Skeletal muscle cell (primary cell): ENCODE measurements at regions not wholly inside any gene's neighbourhood (a gene's known extent, or its start where the extent isn't known, plus 50 kb on each side); places are given as distances from the start of the nearest gene placed in this dataset.
A peak's percentile ranks its signal among the peaks of the same experiment; 100 is the strongest.

Experiments used
- DNase-seq: peaks from one replicate; pipeline ENCODE4 v3.0.0-alpha.2; 2010; ENCODE audit warnings: low read depth
- H3K4me3 ChIP-seq: 2 replicates; pipeline ENCODE4 v1.5.1; 2011; ENCODE audit warnings: low read depth, mild to moderate bottlenecking, control low read depth, low read length, moderate library complexity

GRCh38 chr12:66066137-66066928 lies 64.2 kb downstream of the LLPH start:
- no peak overlapping the region for H3K4me3 ChIP-seq
- DNase-seq = peak; percentile 71

GRCh38 chr12:66065641-66066136 lies 64.9 kb downstream of the LLPH start:
- no peak for DNase-seq
- H3K4me3 ChIP-seq = no peak overlapping the region

GRCh38 chr12:66065150-66065549 lies 65.4 kb downstream of the LLPH start:
- DNase-seq = no peak
- H3K4me3 ChIP-seq = no peak overlapping the region

- DNase-seq = no peak
- no peak overlapping the region for H3K4me3 ChIP-seq
These were observed 66.6 kb downstream of the LLPH start for GRCh38 chr12:66063916-66064315.

GRCh38 chr12:66062290-66062625 lies 68.3 kb downstream of the LLPH start:
- no peak for DNase-seq
- no peak overlapping the region for H3K4me3 ChIP-seq

- H3K4me3 ChIP-seq = no peak overlapping the region
- peak; percentile 59 for DNase-seq
These were observed 68.8 kb downstream of the LLPH start for GRCh38 chr12:66061557-66062289.

GRCh38 chr12:66061076-66061475 lies 69.5 kb downstream of the LLPH start:
- DNase-seq = no peak
- no peak overlapping the region for H3K4me3 ChIP-seq

- DNase-seq = no peak
- no peak overlapping the region for H3K4me3 ChIP-seq
These were observed 70.2 kb downstream of the LLPH start for GRCh38 chr12:66060163-66060907.

GRCh38 chr12:66059666-66060065 lies 70.9 kb downstream of the LLPH start:
- H3K4me3 ChIP-seq = no peak overlapping the region
- DNase-seq = no peak

GRCh38 chr12:66058554-66058953 lies 72.0 kb downstream of the LLPH start:
- no peak for DNase-seq
- no peak overlapping the region for H3K4me3 ChIP-seq

- no peak overlapping the region for H3K4me3 ChIP-seq
- DNase-seq = no peak
These were observed 74.7 kb downstream of the LLPH start for GRCh38 chr12:66055837-66056319.

GRCh38 chr12:66052988-66053615 lies 77.4 kb downstream of the LLPH start:
- no peak for DNase-seq

GRCh38 chr12:66051361-66051760 lies 79.2 kb downstream of the LLPH start:
- DNase-seq = no peak
- no peak overlapping the region for H3K4me3 ChIP-seq

More at GRCh38 chr12:66052988-66053615, 77.4 kb downstream of the LLPH start:
- H3K4me3 ChIP-seq = no peak overlapping the region

- DNase-seq = no peak
- H3K4me3 ChIP-seq = no peak overlapping the region
These were observed 79.9 kb downstream of the LLPH start for GRCh38 chr12:66050610-66051009.

- no peak overlapping the region for H3K4me3 ChIP-seq
- DNase-seq = no peak
These were observed 80.3 kb downstream of the LLPH start for GRCh38 chr12:66050283-66050576.

- no peak for DNase-seq
- no peak overlapping the region for H3K4me3 ChIP-seq
These were observed 80.8 kb downstream of the LLPH start for GRCh38 chr12:66049538-66050282.

GRCh38 chr12:66048835-66049537 lies 81.6 kb downstream of the LLPH start:
- H3K4me3 ChIP-seq = no peak overlapping the region
- DNase-seq = peak; percentile 45

- DNase-seq = no peak
- H3K4me3 ChIP-seq = no peak overlapping the region
These were observed 82.2 kb downstream of the LLPH start for GRCh38 chr12:66048218-66048834.
